B cell (primary cell): ENCODE measurements at regions not wholly inside any gene's neighbourhood (a gene's known extent, or its start where the extent isn't known, plus 50 kb on each side); places are given as distances from the start of the nearest gene placed in this dataset.

ENCODE experiments used
- ATAC-seq: fragments of 200-7000 bp; cut with Tn5 transposase; one replicate; pipeline ENCODE4 v1.10.0; 2021; ENCODE audit warnings: low read depth, mild to moderate bottlenecking, moderate number of reproducible peaks, moderate library complexity
- CTCF ChIA-PET: fragments of 350-600 bp; sonication (Branson Sonifier 250); formaldehyde crosslinking; loops from one replicate; lab custom pipeline; 2021; ENCODE audit warnings: antibody characterized with exemption, inconsistent platforms; lab: Charles Lee
- POLR2A ChIA-PET: fragments of 350-600 bp; sonication (Branson Sonifier 250); formaldehyde crosslinking; loops from one replicate; lab custom pipeline; 2021; ENCODE audit warnings: antibody characterized with exemption; lab: Charles Lee
- DNase-seq: peaks from one replicate; pipeline ENCODE4 v3.0.0; 2013
- H2AFZ ChIP-seq: 2 replicates; pipeline ENCODE4 v1.6.1; 2012; ENCODE audit warnings: mild to moderate bottlenecking, low read depth, low read length; ENCODE audit not compliant: insufficient read depth, poor library complexity, severe bottlenecking
- H3K27ac ChIP-seq, 2 donors: 1 replicate in 1 of 2; 2 replicates in 1 of 2; pipeline ENCODE4 v1.5.1; 2012 to 2013; ENCODE audit warnings: low read length in 2 of 2, mild to moderate bottlenecking in 2 of 2, moderate library complexity in 1 of 2
- H3K27me3 ChIP-seq, 4 experiments: fragments of 200-600 bp in 1 of 4; sonication (generic) in 1 of 4; replicated peaks in 1 of 4; 1 replicate in 2 of 4; 2 replicates in 2 of 4; pipeline versions ENCODE4 v1.6.1 to v1.7.0; 2013 to 2016; ENCODE audit warnings: low read length in 3 of 4, mild to moderate bottlenecking in 2 of 4, mixed read lengths in 1 of 4, moderate library complexity in 1 of 4; ENCODE audit not compliant: insufficient read depth in 4 of 4, control insufficient read depth in 3 of 4; ENCODE audit errors: control extremely low read depth in 1 of 4
- H3K36me3 ChIP-seq, 2 experiments: replicated peaks in 1 of 2; 1 replicate in 1 of 2; 2 replicates in 1 of 2; pipeline versions ENCODE4 v1.6.1 to v1.7.1; 2013; ENCODE audit warnings: low read length in 1 of 2; ENCODE audit not compliant: insufficient read depth in 2 of 2, control insufficient read depth in 1 of 2; ENCODE audit errors: control extremely low read depth in 1 of 2, extremely low read depth in 1 of 2
- H3K4me1 ChIP-seq, 2 donors: fragments of 200-600 bp in 1 of 2; sonication (generic) in 1 of 2; 1 replicate in 1 of 2; 2 replicates in 1 of 2; pipeline versions ENCODE4 v1.5.1 to v1.6.1; 2013 to 2017; ENCODE audit warnings: low read length in 2 of 2; ENCODE audit not compliant: control insufficient read depth in 2 of 2, insufficient read depth in 2 of 2
- H3K4me2 ChIP-seq: replicated peaks from 2 replicates; pipeline ENCODE3; 2012; ENCODE audit warnings: mild to moderate bottlenecking, low read depth, low read length; ENCODE audit not compliant: poor library complexity, severe bottlenecking
- H3K4me3 ChIP-seq, 5 experiments: fragments of 200-600 bp in 1 of 5; sonication (generic) in 1 of 5; 1 replicate in 3 of 5; 2 replicates in 2 of 5; pipeline versions ENCODE4 v1.5.1 to v1.7.0; 2011 to 2016; ENCODE audit warnings: low read length in 4 of 5, mild to moderate bottlenecking in 4 of 5, low read depth in 2 of 5, control low read depth in 1 of 5, moderate library complexity in 1 of 5; ENCODE audit not compliant: insufficient read depth in 1 of 5; ENCODE audit errors: control extremely low read depth in 1 of 5, extremely low read depth in 1 of 5
- H3K79me2 ChIP-seq: fragments of 200-600 bp; sonication (generic); one replicate; pipeline ENCODE4 v1.6.0; 2016; ENCODE audit warnings: low read length; ENCODE audit not compliant: control insufficient read depth, insufficient read depth
- H3K9ac ChIP-seq: fragments of 200-600 bp; sonication (generic); 2 replicates; pipeline ENCODE4 v1.6.1; 2017; ENCODE audit warnings: mild to moderate bottlenecking, low read length, moderate library complexity
- H3K9me3 ChIP-seq, 3 donors: one replicate each; pipeline versions ENCODE4 v1.6.1 to v1.7.1; 2013; ENCODE audit warnings: low read length in 2 of 3; ENCODE audit not compliant: control insufficient read depth in 2 of 3, insufficient read depth in 1 of 3; ENCODE audit errors: control extremely low read depth in 1 of 3
- H4K20me1 ChIP-seq: 2 replicates; pipeline ENCODE4 v1.6.0; 2012; ENCODE audit warnings: mild to moderate bottlenecking, low read length; ENCODE audit not compliant: insufficient read depth, control insufficient read depth, poor library complexity, severe bottlenecking
- H3K27ac Mint-ChIP-seq: one replicate; pipeline ENCODE4 v1.8.0; 2021; ENCODE audit warnings: mixed read lengths
- H3K27me3 Mint-ChIP-seq: one replicate; pipeline ENCODE4 v1.8.0; 2021; ENCODE audit warnings: mixed read lengths
- H3K4me1 Mint-ChIP-seq: one replicate; pipeline ENCODE4 v1.8.0; 2021; ENCODE audit warnings: mixed read lengths
- H3K4me3 Mint-ChIP-seq: one replicate; pipeline ENCODE4 v1.8.0; 2021; ENCODE audit warnings: mixed read lengths
- H3K9me3 Mint-ChIP-seq: one replicate; pipeline ENCODE4 v1.8.0; 2022; ENCODE audit warnings: mixed read lengths; ENCODE audit not compliant: insufficient read depth
- CTCF ChIP-seq: fragments of 200-600 bp; IDR thresholded peaks from one replicate; pipeline ENCODE4 v1.8.0; 2022; ENCODE audit warnings: antibody characterized with exemption, mild to moderate bottlenecking
- EZH2 ChIP-seq: IDR thresholded peaks from 2 replicates; pipeline ENCODE4 v1.6.1; 2012; ENCODE audit warnings: borderline replicate concordance, low read depth, mild to moderate bottlenecking, moderate library complexity, low read length; ENCODE audit not compliant: insufficient read depth, poor library complexity, severe bottlenecking
- WGBS: methylation state at CpG from one replicate; pipeline ENCODE4 v1.1.5; 2013; ENCODE audit warnings: missing lambda C conversion rate; ENCODE audit not compliant: insufficient coverage; 5-methylcytosine and 5-hydroxymethylcytosine counted together
- intact Hi-C: fragments of 100-400 bp; cut with micrococcal nuclease; formaldehyde crosslinking; loops from one replicate; pipeline ENCODE4 v1.10.0; 2022

GRCh38 chr13:31042481-31043165 lies 110.2 kb downstream of the TEX26 start:
- peaks cover 53% of the 10 kb centered on the region for H3K27me3 Mint-ChIP-seq
- Histone ChIP-seq H3K4me2 (no peak overlapping the region), H3K4me1 (peaks cover 23 to 28% of the 10 kb centered on the region in 2 donors), H4K20me1 (no peaks in the 10 kb centered on the region), H3K9ac (no peak overlapping the region), H3K27ac (no peak overlapping the region), H3K4me3 (no peak overlapping the region), H3K27me3 (peaks cover 0 to 37% (median 28%) of the 10 kb centered on the region in 4 experiments), H2AFZ (no peak overlapping the region), H3K36me3 (no peaks in the 10 kb centered on the region), H3K9me3 (peaks cover 0 to 7% (median 0%) of the 10 kb centered on the region in 3 donors), H3K79me2 (no peaks in the 10 kb centered on the region)
- no peak overlapping the region for H3K4me3 Mint-ChIP-seq
- intact Hi-C loops, result loop anchor here (5.0 kb wide), 1 partner anchor 1270 kb away; no protein-coding TSS in a partner anchor
- H3K9me3 Mint-ChIP-seq, result no peaks in the 10 kb centered on the region
- H3K4me1 Mint-ChIP-seq, result peaks cover 28% of the 10 kb centered on the region
- 72% methylated on average over 11 of the region's 16 CpGs for WGBS
- DNase-seq (no peak), ATAC-seq (no peak)
- ChIA-PET CTCF (no interaction called here), POLR2A (no interaction called here)
- no peak overlapping the region for H3K27ac Mint-ChIP-seq
- TF ChIP-seq CTCF (no peak), EZH2 (no peak)

- Mint-ChIP-seq H3K4me3 (no peak overlapping the region), H3K27me3 (peaks cover 55% of the 10 kb centered on the region), H3K9me3 (no peaks in the 10 kb centered on the region), H3K4me1 (peaks cover 28% of the 10 kb centered on the region), H3K27ac (no peak overlapping the region)
- H2AFZ ChIP-seq, result no peak overlapping the region
- peaks cover 0 to 7% (median 0%) of the 10 kb centered on the region in 3 donors for H3K9me3 ChIP-seq
- H3K27ac ChIP-seq, result no peak overlapping the region
- DNase-seq (no peak), ATAC-seq (no peak)
- peaks cover 23 to 28% of the 10 kb centered on the region in 2 donors for H3K4me1 ChIP-seq
- H3K4me2 ChIP-seq, result no peak overlapping the region
- 12% methylated on average over 3 of the region's 3 CpGs for WGBS
- no peak overlapping the region for H3K4me3 ChIP-seq
- no peaks in the 10 kb centered on the region for H3K36me3 ChIP-seq
- peaks cover 0 to 37% (median 26%) of the 10 kb centered on the region in 4 experiments for H3K27me3 ChIP-seq
- POLR2A ChIA-PET, result no interaction called here
- H4K20me1 ChIP-seq, result no peaks in the 10 kb centered on the region
- TF ChIP-seq EZH2, result no peak
- TF ChIP-seq CTCF, result no peak
- H3K79me2 ChIP-seq, result no peaks in the 10 kb centered on the region
- CTCF ChIA-PET, result no interaction called here
- intact Hi-C loops, result loop anchor here (5.0 kb wide), 1 partner anchor 1270 kb away; no protein-coding TSS in a partner anchor
- no peak overlapping the region for H3K9ac ChIP-seq
These were observed 109.6 kb downstream of the TEX26 start for GRCh38 chr13:31042049-31042448.
